ENCODE measurements at regions not wholly inside any gene's neighbourhood (a gene's known extent, or its start where the extent isn't known, plus 50 kb on each side); places are given as distances from the start of the nearest gene placed in this dataset.
"Not testable (repeated sequence)": the region's sequence is repeated elsewhere in the genome, so short reads cannot be mapped to it uniquely, and the experiment has no call there.

DNA sequence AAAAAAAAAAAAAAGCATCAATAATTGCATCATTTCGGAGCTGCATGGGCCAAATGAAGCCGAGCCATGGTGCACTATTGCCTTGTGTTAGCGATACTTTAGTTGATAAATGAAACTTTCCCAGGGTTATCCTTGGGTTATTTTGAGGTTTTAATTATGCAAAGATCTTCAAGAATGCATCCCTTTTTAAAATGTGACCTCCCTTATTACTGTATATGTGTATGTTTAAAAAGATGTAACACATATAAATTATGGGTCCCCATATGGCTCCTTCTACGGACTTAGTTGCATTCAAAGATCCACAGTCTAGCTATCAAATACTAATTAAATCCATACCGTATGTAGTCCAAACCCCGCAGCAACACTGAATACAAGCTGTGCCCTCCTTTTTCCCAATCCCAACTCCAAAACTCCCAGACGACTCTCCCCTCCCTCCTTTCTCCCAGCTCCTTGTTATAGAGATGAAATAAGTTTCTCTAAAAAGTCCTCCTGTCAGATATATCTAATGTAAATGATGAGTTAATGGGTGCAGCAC is 129.3 kb upstream of the MAP1LC3B2 start:
- DNase-seq (ENCODE audit: low read depth in 2 of 3, low spot score in 1 of 3) = no peak

DNA sequence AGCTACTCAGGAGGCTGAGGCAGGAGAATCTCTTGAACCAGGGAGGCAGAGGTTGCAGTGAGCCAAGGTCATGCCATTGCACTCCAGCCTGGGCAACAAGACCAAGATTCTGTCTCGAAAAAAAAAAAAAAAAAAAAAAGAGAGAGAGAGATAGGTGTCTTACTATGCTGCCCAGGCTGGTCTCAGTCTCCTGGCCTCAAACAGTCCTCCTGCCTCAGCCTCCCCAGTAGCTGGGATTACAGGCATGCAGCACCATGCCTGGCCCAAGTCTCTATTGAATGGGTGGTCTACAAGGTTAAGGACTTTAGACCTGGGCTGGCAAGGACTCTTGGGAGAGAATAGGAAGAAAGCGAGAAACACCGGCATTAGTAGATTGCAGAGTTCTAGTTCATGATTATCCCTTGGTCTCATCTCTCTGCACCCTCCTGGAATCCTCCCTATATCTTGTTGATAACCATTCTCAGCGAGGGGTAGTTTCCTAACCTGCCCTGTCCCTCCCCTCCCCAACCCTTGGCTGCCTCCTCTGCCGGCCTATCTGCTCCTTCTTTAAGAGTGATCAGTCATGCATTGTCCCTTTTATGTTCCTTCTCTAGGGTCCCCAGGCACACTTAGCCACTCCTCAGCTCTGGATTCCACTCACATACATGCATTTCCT is 128.1 kb upstream of the MAP1LC3B2 start:
- no peak for DNase-seq (ENCODE audit: low read depth in 2 of 3, low spot score in 1 of 3)

DNA sequence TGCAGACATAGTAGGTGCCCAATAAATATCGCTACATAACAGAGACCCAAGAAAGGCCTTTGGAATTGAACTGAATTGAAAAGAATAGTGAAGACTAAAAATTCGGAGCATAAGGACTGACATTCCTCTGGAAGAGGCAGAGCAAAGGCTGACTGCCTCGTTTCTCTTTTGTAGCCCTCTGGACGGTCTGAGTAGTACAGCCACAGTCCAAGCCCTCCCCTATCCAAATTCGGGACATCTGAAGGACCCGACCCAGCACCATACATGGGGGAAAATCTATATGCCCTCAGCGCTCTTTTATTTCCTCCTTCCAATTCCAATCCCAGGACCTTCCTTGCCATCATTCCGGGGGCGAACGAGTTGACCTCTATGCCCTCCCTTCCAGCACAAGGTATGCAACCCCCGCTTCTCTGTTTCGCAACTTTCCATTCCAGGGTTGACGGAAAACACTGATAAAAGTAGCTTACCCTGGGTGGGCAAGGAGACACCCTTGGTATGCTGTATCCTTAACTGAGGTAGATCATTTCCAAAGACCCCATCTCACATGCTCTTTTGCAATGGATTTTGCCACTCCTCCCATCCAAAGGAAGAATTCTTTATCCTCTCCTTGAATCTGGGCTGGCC is 127.4 kb upstream of the MAP1LC3B2 start:
- DNase-seq (ENCODE audit: low read depth in 2 of 3, low spot score in 1 of 3) = no peak

DNA sequence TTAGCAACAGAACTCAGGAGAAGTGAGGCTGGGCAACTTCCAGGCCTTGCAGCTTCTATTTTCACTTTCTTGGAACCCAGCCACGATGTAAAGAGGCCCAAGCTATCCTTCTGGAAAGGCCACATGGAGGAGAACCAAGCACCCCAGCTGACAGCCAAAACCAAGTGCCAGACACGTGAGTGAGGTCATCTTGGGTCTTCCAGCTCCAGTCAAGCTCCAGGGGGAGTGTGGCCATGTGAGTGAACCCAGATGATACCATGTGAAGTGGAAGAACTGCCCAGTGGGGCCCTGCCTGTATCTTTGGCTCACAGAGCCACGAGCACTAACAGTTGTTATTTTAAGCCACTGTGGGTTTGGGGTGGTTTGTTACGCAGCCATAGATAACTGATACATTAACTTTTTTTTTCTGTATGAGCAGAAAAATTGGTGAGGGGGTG is 126.8 kb upstream of the MAP1LC3B2 start:
- no peak for DNase-seq (ENCODE audit: low read depth in 2 of 3, low spot score in 1 of 3)

DNA sequence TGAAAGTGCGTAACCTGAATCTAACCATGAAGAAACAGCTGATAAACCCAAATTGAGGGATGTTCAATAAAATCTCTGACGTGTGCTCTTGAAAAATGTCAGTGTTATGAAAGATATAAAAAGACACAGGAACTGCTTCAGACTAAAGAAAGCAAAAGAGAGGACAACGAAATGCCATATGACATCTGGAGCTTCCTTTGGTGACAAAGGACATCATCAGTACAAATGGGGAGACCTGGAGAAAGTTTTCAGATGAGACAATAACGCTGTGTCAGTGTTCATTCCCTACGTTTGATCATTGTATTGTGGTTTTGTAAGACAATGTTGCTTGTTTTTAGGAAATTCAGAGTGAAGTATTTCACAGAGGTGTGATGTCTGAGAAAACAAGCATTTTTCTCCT is 125.9 kb upstream of the MAP1LC3B2 start:
- DNase-seq (ENCODE audit: low read depth in 2 of 3, low spot score in 1 of 3) = no peak

DNA sequence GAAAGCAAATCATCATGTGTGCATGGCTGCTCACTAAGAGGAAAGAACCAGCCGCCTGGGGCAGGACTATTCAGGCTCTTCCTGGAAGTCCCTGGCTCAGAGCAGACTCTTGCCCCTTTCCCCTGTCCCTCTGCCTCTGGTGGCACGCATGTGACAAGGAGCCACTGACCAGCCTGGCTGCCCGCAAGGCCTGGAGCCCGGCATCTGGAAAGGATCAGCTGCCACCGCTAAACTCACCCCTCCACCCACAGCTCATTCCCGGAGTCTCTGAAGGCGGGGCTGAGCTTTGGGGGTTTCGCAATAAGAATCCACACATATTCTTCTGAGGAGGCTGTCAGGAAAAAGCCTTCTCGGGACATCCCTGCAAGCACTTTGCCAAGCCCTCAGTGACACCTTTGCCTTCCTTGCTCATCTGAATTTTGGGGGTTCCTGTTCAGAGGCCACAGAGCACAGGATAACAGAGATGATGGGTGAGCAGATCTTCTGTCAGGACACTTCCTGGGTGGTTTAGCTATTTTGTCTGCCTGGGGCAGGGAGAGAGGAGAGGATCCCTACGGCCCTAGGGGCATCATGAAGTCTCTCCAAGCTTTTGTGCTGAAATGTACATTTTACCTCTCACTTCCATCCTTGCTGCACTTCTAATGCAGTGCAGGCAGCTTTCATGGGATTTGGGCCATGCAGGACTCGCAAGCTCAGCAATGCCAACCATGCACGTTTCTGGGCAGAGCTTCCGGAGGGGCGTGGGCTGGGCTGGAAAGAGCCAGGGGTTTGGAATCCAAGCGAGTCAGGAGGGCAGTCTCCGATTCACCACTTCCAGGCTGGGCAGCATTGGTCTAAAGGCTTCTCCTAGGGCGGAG is 124.8 kb upstream of the MAP1LC3B2 start:
- no peak for DNase-seq (ENCODE audit: low read depth in 2 of 3, low spot score in 1 of 3)

DNA sequence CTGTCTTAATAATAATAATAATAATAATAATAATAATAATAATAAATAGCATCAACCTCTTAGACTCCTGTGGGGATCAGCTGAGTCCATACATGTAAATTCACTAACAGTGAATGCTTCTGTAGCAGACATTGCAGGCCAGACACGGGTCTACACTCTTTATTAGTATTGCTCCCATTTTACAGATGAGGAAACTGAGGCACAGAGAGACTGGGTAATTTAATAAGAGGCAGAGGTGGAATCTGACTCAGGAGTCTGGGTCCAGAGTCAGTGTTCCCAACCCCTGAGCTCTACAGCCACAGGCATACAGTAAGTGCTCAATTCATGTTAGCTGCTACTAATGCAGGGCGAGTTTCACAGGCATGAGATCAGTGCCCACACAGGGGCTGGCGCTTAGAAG is 123.2 kb upstream of the MAP1LC3B2 start:
- DNase-seq (ENCODE audit: low read depth in 2 of 3, low spot score in 1 of 3) = no peak

DNA sequence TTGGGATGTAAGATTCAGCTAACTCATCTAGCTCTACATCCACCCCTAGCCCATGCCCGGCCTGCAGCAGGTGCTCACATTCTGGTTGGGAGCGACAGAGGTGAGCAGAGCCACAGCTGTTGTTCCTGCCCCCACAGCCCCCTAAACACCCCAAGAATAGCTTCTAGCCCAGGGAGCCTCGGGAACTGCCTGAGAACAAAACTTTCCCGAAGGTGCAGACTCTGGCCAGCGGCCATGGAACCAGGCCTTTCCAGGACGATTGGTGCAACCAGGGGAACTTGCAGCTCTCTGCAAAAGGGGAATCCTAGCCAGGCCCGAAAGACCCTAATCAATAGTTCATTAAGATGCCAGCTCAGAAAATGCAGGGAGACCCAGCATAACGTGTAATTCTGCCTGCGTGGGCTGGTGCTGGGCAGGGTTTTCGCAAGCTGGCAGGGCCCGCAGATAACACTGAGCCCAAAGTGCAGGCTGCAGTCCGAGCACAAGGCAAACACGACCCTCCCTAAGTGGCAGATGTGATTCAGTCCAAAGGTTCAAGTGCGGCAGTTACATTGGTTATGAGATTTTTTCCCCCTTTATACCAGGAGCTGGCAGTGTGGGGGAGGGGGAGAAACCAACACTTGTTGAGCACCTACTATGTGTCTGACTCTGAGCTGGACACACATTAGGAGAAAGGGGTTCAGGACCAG is 122.5 kb upstream of the MAP1LC3B2 start:
- no peak for DNase-seq (ENCODE audit: low read depth in 2 of 3, low spot score in 1 of 3)

DNA sequence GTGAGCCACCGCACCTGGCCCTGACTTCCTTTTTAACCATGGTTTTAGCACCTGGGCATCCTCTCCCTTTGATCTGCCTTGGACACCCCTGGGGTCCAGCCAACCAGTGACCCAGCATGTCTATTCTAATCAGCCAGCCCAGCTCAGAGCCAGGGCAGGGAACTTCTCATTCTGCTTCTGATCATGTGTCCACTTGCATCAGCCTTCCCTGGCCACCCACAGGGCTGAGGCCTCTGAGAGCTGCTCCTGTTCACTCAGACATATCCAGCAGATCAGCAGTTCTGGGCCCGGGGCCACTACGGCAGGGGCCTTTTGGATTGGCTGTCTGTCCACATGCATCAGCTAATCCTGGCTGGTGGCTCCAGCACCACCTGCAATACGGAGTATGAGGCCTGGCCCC is 117.9 kb upstream of the MAP1LC3B2 start:
- no peak for DNase-seq (ENCODE audit: low read depth in 2 of 3, low spot score in 1 of 3)

DNA sequence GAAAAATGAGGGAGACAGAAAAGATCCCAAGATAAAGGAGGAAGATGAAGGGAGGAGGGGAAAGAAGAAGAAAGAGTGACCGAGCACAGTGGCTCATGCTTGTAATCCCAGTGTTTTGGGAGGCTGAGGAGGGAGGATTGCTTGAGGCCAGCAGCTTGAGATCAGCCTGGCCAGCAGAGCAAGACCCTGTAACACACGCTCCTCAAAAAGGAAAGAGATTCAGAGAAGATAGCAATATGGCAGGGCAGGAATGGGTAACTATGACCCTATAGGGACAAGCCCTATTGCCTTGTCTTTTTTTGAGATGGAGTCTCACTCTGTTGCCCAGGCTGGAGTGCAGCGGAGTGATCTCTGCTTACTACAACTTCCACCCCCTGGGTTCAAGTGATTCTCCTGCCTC is 116.9 kb upstream of the MAP1LC3B2 start:
- DNase-seq (ENCODE audit: low read depth in 2 of 3, low spot score in 1 of 3) = no peak

DNA sequence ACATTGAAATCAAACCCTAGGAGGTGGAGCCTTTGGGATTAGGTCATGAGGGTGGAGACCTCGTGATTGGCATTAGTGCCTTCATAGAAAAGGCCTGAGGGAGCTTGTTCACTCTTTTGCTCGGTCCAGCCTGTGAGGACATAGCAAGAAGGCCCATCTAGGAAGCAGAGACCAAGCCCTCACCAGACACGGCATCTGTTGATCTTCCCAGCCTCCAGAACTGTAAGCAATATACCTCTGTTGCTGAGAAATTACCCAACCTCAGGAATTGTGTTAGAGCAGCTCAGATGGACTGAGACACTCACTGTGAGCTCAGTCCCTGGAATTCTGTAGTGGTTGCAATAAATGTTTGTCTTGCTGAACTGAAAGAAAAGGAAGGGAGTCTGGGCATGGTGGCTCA is 116.2 kb upstream of the MAP1LC3B2 start:
- no peak for DNase-seq (ENCODE audit: low read depth in 2 of 3, low spot score in 1 of 3)

DNA sequence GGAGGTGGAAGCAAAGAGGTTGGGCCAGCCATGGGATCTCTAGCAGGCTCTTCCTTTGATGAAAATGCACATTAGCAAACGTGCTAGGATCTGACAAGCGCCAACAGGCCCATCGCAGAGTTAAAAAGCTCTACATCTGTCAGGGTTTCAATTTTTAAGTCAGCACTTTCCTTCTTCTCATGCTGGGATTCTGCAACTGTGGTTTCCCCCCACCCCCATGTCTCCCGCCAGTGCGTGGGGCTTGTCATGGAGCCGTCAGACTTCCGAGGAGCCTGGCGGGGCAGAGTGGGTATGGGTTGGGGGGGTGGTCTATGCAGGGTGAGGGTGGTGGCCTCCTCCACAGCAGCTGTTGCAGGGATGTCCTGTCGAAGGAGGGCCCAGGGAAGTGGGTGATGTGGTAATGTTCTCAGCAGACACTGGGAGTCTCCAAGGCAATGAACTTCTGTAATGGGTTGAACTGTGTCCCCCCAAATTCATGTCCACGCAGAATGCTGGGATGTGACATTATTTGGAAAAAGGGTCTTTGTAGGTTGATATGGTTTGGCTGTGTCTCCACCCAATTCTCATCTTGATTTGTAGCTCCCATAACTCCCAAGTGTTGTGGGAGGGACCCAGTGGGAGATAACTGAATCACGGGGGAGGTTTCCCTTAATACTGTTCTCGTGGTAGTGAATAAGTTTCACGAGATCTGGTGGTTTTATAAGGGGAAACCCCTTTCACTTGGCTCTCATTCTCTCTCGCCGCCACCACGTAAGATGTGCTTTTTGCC is 115.2 kb upstream of the MAP1LC3B2 start:
- peak in 2 of 3 donors; percentile 4 to 10 for DNase-seq (ENCODE audit: low read depth in 2 of 3, low spot score in 1 of 3)

DNA sequence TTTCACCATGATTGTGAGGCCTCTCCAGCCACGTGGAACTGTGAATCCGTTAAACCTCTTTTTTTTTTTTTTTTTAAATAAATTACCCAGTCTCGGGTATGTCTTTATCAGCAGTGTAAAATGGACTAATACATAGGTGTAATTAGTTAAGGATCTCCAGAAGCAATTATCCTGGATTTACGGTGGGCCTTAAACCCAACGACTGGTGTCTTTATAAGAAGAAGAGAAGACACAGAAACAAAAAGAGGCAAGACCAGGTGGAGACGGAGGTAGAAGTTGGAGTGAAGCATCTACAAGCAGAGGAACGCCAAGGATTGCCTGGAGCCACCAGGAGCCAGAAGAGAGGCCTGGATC is 114.6 kb upstream of the MAP1LC3B2 start:
- no peak for DNase-seq (ENCODE audit: low read depth in 2 of 3, low spot score in 1 of 3)

DNA sequence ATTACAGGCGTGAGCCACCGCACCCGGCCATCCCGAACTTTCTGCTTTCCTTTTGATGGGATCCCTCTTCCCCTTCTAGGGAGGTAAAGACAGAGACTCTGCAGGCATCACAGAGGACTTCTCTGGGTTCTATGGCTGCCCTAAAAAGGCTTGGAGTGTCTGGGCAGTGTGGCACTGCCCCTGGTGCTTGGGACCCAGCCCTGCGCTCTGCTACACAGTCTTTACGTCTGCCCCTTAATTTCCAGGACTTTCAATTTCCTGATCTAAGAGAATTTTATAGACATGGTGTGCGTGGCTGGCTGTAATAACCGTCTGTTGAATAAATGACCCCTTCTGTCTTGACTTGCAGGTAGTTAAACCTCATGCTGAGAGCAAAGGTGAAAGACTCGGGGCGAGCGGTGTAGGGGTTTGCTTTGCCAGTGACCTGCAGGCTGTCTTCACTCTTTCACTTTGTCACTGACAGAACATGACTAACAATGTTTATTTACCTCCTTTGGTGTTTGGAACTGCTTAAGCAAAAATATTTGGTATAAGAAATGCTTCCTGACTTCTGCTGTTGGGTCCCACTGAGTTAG is 110.9 kb upstream of the MAP1LC3B2 start:
- DNase-seq (ENCODE audit: low read depth in 2 of 3, low spot score in 1 of 3) = no peak

DNA sequence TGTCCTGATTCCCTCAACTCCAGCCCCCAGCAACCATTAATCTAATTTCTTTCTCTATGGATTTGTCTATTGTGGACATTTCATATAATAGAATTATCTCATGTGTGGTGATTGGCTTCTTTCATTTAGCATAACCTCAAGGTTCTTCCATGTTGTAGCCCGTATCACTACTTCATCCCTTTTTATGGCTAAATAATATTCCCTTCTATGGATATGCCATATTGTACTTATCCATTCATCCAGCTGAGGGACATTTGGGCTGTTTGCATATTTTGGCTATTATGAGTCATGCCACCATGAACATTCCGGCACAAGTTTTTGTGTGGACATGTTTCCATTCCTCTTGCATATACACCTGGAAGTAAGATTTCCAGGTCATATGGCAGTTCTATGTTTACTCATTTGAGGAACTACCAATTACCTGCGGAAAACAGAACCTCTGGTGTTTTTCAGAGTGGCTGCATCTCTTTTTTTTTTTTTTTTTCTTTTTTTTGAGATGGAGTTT is 108.7 kb upstream of the MAP1LC3B2 start:
- DNase-seq (ENCODE audit: low read depth in 2 of 3, low spot score in 1 of 3) = no peak

DNA sequence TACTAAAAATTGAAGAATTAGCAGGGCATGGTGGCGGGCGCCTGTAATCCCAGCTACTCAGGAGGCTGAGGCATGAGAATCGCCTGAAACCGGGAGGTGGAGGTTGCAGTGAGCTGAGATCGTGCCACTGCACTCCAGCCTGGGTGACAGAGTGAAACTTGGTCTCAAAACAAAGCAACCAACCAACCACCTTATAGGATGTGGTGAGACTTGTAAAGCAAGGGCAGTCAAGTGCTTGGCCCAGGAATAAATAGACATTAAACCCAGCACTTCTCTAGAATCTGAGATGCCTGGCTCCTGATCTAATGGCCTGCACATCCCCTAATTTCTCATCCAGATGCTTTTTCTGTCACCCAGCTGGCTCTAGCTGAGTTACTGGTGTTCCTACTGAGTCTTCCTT is 106.2 kb upstream of the MAP1LC3B2 start:
- not testable (repeated sequence) for DNase-seq (ENCODE audit: low read depth in 2 of 3, low spot score in 1 of 3)

DNA sequence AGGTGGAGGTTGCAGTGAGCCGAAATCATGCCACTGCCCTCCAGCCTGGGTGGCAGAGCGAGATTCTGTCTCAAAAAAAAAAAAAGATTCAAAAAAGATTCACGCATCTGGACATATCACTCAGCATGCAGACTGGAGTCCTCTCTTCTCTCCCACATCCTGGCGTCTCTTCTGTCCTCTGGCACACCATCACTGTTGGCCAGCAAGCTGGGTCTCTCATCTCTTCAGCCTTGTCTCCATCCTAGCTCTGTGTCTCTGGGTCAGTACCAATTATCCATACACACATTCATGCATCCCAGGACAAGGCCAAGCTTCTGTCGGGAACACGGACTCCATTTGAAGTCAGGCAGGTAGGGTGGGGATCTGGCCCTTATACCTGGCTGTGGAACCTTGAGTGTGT is 105.5 kb upstream of the MAP1LC3B2 start:
- no peak for DNase-seq (ENCODE audit: low read depth in 2 of 3, low spot score in 1 of 3)

DNA sequence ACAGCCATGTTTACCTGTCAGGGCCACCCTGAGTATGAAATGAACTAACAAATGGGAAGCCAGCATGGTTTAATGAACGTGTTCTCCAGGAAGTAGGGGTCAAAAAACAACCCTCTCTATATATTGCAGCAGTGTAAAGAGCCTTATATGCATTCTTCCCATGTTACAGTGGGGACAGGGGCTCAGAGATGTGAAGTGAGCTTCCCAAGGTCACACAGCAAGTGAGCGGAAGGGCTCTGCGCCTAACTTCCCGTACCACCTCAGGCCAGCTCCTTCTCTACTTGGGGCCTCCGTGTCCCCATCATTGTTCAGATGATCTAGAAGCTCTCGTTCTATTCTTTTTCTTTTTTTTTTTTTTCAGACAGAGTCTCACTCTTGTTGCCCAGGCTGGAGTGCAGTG is 105.1 kb upstream of the MAP1LC3B2 start:
- DNase-seq (ENCODE audit: low read depth in 2 of 3, low spot score in 1 of 3) = no peak

DNA sequence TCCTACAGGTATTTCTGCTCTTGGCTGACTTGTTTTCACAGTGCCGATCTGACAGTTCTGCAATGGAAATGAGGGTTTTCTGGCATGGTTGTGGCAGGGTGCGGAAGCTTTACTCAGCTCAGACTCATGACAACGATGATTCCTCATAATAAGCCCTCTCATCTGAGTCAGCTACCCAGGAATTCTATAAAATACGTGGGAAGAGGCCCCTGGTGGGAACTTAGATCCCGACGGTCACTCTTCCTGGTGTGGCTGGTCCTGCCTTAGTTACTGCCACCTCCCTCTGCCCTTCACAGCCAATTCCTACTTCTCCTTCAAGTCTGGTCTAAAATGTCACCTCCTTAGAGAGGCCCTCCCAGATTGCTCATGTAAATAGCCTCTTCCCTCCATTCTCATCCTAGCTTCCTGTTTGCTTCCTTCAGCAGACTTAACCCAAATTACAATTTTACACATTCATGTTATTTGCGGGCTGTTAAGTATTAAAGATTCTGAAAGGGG is 104.2 kb upstream of the MAP1LC3B2 start:
- DNase-seq (ENCODE audit: low read depth in 2 of 3, low spot score in 1 of 3) = no peak

Data from stimulated activated CD4-positive, alpha-beta T cell treated with anti-CD3 and anti-CD28 coated beads, Interleukin-12 subunit alpha, Interleukin-12 subunit beta, amount 100 ng/mL, for 48 hours (primary cell).